ENCODE measurements at regions not wholly inside any gene's neighbourhood (a gene's known extent, or its start where the extent isn't known, plus 50 kb on each side); places are given as distances from the start of the nearest gene placed in this dataset.

- TF ChIP-seq POLR2A (IDR thresholded peaks at IDR 0.05; ENCODE audit: low read depth): no peak
- no peak for TF ChIP-seq CTCF (IDR thresholded peaks at IDR 0.05)
- no peak for TF ChIP-seq EP300 (IDR thresholded peaks at IDR 0.05)
- TF ChIP-seq POLR2AphosphoS5 (IDR thresholded peaks at IDR 0.05): no peak
Observed at GRCh38 chr2:38489846-38490245, 112.8 kb upstream of the ATL2 start.
